HuH-7.5 (cell line): ENCODE measurements at regions not wholly inside any gene's neighbourhood (a gene's known extent, or its start where the extent isn't known, plus 50 kb on each side); places are given as distances from the start of the nearest gene placed in this dataset.
"Not testable (repeated sequence)": the region's sequence is repeated elsewhere in the genome, so short reads cannot be mapped to it uniquely, and the experiment has no call there.

Source experiments
- DNase-seq: peaks from one replicate; pipeline ENCODE4 v3.0.0; 2011; ENCODE audit warnings: low spot score

DNA sequence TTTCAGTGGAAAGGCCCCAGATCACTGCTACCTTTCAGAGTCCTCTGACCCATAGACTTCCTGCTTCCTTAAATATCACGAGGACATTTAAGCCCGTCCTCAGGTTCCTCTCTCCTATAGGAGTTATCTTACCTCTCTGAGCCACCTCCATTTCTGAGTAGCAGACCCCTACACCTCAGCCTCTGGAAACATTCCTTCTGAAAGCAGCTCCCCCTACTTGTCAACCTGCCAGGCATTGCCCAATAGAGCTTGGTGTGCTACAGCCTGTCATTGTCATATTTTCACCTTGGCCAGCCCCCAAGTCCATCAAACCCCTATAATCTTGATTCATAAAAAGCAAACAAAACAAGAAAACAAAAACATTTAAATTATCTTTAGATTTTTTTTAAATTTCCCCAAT is 717.9 kb upstream of the SLC8A1 start:
- DNase-seq = no peak

DNA sequence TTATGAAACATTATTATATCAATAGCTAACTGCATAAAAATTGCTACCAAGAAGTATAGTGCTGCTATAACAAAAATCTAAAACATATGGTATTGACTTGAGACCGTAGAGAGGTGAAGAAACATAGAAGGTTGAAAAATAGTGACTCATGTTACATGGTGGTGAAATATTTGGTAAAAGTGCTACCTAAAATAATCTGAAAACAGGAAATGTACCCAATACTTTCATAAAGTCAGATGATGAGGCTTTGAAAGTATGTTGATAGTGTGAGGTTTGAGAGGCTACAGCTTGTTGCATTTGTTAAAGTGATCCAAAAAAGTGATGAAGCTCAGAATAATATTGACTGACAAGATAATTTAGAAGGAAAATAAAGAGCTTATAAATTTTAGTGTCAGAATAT is 718.7 kb upstream of the SLC8A1 start:
- no peak for DNase-seq

DNA sequence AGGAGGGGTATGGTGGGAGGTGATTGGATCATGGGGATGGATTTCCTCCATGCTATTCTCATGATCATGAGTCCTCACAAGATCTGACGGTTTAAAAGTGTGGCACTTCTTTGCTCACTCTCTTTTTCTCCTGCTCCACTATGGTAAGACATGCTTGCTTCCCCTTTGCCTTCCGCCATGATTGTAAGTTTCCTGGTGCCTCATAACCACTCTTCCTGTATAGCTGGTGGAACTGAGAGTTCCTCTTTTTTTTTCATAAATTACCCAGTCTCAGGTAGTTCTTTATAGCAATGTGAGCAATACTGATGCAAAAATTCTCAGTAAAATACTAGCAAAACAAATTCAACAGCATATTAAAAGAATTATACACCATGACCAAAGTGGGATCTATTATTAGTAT is 728.5 kb upstream of the SLC8A1 start:
- no peak for DNase-seq

DNA sequence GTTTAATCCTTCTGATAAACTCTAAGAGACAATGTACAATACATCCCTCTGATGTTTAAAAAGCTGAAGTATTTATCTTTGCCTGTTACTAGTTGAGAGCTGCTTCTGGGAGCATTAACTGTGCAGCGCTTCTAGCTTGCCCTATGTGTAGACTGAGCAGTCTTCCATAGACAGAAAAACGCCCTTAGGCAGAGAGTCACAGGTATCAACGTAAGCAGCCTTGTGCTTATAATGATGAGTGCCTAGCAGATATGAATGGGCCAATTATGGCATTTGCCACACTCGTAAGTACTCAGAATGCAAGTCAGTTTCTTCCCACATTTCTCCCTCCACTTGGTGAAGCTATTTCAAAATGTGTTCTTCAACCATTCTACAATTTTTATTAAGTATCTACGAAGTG is 731.1 kb upstream of the SLC8A1 start:
- DNase-seq = no peak

DNA sequence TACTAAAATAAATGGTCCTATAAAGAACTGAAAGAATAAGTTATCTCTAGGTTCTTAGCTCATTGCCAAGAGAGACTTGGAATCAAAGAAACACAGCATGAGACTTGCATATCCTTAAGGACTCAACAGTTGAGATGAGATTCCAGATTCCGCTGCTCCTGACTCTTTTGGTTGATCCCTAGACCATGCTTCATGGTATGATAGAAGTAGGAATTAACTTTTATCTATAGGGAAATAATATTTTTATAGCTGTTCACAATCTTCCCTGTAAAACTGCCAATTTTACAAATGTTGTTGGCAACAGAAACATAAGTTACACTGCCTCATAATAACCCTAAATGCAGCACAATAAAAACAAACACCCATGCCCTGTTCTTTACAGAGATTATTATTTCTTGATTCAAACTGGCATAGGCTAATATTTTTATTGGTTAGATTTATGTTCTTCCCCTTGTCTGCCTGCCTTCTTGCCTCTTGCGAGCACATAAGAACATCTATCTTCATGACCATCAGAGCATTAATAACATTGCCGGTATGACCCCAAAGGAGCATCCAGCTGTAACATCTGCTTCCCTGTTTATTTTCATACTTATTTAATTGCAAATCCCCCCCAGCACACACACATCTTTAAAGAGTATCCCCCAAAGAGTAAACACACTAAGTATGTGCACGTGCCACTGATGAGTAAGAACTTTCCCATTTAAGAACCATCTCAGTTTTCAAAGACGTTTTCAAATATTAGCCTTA is 735.7 kb upstream of the SLC8A1 start:
- no peak for DNase-seq

DNA sequence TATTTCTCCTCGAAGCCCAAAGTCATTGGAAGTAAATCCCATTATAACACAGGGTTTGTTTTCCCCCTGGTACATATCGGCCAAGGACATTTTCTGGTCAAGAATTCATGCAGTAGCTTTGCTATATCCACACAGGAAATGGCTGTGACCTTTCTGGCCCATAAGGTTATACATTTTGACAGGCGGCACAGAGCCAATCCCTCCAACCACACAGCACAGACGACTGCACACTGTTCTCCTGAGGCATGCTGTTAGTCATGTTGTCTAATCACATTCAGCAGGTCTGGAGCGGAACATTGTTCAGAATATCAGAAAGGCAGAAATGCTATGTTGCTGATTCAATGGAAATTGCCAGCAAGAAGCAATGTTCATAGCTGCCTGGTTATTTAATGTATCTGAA is 742.3 kb upstream of the SLC8A1 start:
- no peak for DNase-seq

DNA sequence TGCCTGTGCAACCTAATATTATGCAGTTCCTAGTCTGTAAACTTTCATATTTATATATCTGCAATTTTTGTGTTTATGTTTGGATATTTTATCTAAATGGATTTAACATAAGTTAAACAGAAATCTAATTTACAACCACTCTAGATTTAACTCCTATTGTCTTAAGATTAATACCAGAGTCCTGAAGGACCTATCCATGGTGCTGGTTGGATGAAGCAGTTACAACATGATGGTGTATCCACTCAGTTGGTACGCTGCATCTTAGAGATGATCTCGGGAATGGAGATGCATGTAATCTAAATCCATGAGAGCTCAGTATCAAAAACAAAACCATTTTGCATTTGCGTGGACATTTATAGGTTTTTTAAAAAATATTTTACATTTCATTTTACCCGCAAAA is 745.9 kb upstream of the SLC8A1 start:
- DNase-seq = no peak

DNA sequence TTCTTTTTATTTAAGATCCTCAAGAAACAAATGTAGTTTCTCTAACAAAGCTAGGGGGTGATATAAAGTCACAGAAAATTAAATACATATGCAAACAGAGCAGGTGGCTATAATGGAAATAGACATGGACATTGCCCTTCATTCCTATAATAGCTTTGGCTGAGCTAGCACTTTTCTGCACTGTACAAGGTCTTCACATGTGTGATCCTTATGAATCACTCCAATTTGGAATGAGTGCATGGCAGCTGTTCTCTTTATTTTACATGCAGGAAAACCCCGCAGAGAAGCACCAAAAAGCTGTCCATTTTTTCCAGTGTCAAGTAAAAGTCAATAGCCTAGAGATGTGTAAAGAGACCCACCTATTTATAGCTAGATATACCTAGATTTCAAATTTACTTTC is 747.4 kb upstream of the SLC8A1 start:
- DNase-seq = no peak

DNA sequence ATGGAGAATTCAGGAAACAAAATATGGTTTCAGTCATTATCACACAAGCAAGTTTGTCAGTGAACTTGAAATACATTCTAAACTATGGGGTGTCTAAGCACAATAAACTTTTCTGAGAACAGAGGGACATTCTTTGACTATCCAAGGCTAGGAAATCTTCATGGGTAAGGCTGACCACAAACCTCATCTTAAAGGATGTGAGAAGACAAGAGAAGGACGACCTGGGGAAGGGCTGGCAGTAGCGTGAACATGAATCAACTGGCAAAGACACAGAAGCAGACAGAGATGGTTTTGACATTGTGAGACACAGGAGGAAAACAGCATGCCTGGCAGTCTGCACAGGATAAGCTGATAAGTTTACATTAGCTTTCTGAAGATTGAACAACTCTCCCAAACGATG is 752.4 kb upstream of the SLC8A1 start:
- DNase-seq = no peak

DNA sequence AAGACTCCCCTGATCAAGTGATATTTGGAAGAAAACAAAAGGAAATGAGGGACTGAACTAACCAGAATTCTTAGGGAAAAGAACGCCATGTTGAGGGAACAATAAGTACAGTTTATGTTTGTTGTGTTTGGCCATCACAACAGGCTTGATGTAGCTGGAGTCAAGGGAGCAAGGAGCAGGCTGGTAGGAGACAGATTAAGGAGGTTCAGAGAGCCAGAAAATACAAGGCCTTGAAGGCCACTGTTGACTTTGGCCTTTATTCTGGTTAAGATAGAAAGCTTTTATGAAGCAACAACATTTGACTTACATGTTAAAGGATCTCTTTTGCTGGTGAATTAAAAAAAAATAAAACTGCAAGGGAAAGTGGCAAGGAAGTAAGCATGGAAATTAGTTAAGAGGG is 754.1 kb upstream of the SLC8A1 start:
- DNase-seq = no peak

DNA sequence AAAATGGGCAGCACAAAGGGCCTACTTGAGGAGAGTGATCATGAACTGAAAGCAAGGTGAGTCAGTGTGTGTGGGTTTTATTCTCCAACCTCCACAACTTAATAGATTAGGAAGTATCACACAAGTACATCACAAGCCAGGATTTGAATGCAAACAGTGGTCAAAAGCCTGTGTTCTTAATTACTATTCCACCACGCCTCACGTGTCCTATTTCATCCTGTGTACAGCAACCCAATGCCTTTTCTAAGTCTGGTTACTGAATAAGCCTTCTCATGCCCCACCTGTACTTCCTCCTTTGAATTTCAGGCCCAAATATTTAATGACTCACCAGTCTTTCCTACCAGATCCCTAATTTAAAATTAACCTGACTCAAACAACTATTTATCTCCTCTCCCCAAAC is 755.7 kb upstream of the SLC8A1 start:
- no peak for DNase-seq

DNA sequence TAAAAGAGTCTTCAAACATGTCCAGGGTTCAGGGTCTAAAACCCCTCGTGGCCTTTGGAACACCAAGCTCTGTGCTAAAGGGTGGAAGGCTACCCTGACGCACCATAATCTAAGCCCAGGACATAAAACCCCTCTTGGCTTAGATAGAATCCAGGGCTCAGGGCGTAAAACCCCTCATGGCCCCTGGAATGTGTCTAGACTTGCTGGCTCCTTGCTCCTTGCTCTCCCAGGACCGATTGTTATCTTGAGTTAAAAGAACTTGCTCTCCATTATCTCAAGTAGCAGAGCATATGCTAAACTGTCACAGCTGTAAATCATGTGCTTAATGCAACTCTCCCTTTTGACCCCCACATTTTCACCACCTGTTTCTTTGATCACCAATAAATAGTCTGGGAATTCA is 758.1 kb upstream of the SLC8A1 start:
- not testable (repeated sequence) for DNase-seq

DNA sequence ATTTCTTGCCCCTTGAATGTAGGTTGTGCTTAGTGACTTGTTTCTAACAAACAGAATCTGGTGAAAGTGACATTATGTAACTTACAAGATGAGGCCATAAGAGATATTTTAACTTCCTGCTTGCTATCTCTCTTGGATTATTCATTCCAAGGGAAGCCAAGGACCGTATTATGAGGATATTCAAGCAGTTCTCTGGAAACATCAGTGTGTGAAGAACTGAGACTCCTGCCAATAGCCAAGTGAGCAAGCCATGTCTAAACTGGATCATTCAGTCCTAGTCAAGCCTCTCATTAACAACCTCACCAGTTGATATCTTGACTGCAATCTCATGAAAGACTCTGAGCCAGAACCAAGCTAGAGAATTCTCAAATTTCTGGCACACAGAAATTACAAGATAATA is 765.1 kb upstream of the SLC8A1 start:
- DNase-seq = no peak

DNA sequence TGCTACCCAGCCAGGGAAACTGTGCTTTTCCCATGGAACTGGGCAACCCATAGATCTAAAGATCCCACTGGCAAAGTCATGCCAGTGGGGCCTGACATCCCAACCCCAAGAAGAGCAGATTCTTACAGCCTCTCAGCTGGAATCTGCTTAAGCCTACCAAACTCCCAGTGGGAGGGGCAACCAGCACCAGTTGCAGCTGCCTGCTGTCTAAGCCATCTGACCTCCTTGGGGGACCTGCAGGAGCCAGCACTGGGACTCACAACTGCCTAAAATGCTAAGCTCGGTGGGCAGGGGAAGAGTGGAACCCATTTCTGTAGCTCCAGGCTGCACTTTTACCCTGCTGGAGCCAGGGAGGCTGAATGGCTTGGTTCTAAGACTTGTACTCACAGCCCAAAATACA is 770.7 kb upstream of the SLC8A1 start:
- DNase-seq = no peak

DNA sequence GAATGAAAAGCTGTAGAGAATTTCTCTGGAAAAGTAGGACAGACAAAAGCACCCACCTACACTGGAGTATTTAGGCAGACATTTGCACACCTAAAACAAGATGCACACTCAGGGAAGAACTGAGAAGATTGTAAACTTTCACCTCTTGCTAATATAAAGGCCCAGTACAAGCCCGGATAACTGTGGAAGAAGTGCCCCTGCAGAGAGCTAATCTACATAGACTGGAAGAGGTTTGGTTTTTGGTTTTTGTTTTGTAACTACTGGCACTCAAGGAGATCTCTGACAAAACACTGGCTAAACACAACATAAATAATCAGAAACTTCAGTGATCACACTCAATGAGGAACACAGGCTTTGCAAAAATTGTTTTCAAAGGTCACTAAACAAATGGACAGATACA is 782.2 kb upstream of the SLC8A1 start:
- DNase-seq = no peak

DNA sequence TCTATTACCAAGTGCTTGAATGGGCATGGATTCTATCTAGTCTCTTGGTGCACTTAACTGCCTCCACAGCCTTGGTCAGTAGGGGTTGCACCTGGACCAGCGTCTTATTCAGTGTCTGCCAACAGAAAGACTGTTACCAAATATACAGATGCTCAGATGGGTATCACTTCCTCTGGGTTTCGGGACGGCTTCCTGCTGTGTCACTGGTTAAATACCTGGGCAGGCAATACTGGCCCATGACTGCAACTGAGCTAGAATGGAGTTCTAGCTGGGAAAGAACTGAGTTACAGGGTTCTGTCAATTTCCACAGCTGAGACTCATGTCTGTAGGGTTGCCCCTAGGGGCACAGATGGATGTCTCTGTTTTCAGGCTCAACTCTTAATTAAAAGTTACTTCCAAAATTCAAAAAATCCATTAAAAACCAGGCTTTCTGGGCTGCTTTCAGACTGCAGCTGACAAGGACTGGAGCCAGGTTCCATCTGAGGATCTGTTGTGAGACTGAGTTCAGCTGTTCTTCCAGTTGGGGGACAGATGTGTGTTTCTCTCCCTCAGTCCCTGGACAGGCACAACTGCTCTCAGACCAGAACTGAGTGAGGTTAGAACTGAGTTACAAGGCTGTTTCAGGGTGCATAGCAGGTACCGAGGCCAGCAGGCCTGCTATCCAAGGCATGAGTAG is 789.6 kb upstream of the SLC8A1 start:
- no peak for DNase-seq

DNA sequence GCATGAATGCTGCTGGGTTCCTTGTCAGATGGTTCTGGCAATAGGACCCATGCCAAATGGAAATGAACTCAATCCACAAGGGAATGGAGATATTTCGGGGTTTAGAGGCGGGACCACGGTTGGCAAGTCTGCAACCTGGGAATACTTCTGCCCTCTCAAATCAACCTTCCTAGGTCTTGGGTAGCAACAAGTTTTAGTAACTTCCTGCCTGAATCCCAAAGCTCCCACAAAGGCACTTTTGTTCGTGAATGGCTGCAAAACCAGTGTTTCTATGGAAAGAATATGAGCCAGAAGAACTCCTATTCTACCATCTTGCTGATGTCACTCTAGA is 790.1 kb upstream of the SLC8A1 start:
- no peak for DNase-seq

DNA sequence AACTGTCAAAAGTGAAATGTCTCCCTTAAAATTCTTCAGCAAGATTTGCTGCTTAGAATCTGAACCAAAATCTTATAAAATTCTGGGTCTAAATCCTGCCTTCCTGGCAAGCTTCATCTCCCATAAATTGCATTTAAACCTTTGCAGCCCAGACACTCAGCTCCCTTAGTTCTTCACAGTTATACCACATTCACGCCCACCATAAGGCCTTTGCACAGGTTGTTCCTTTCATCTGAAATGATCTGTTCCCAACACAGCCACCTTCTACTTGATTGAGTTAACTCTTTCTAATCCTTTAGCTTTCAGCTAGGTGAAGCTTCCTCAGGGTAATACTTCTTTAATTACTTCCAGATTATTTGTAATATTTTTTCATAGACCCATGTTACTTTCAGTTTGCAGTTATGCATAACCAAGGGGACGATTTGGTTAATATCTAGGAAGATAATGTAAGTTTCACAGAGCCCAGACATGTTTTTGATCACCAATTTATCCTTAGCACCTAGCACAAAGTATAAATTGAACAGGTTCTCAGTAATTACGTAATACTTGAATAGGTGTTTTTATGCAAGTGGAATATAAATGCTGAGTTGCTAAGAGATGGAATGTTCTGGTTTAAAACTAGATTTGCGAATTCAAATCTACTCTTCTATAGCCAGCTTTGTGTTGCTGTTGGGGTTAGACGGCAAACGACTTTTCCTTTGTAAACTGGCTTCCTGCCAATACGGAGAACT is 779.7 kb upstream of the PKDCC start:
- DNase-seq = no peak

DNA sequence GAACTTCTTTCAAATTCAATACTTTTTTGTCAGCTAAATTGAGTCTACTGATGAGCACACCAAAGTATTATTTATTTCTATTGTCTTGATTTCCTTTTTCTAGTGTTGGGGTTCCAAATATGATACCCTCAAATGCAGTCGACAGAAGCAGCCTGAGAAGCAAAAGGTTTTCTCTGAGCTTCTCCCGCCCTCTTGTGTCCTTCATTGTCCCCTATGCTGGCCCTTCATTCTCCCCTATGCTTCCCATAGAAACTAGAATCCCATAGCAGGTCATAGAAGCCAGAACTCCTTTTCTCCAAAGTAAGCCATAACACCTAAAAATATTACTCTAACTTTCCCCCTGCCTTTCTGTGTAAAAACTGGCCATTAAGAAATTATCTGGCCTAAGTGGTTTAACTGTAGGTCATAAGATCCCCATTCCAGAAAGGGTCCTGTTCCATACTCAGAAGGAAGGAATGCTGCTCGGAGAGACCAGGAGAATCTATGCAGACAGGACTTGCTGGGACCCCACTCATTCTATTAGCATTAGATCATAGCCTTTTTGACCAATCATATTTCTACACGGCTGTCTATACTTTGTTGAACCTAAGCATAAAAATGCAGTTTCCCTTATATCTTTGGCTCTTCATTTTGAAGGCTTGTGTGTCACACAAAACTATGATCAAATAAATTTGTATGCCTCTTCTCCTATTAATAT is 764.6 kb upstream of the PKDCC start:
- DNase-seq = no peak

DNA sequence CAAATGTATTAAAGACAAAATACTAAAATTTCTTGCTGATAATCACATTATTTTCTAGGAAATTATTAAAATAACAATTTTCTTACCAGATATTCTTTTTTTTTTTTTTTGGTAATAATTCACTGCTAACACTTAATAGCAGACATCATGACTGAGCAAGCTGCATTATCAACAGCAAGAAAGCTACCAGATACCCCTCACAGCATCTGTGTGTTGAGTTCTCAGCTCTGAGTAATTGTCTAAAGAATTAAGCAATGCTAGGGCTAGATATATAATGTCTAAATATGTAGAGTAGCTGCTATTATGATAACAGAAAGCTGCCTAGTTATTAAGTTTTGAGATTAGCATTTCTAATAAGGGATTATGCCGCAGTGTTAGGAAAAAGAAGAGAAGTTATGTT is 754.3 kb upstream of the PKDCC start:
- no peak for DNase-seq

DNA sequence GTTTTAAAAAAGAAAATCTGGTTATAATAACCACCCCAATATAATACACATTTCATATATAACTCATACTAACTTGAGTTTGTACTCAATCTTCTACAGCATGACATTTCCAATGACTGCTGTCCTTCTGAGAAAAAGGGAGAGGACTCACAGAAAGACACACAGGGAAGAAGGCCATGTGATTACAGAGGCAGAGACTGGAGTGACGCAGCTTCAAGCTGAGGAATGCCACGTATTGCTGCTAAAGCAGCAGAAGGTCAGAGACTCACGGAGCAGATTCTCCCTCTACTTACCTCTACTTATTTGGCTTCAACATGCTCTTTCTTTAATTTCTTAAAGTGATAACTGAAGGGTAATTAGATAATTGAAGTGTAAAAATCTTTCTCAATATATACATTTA is 753.5 kb upstream of the PKDCC start:
- DNase-seq = no peak

DNA sequence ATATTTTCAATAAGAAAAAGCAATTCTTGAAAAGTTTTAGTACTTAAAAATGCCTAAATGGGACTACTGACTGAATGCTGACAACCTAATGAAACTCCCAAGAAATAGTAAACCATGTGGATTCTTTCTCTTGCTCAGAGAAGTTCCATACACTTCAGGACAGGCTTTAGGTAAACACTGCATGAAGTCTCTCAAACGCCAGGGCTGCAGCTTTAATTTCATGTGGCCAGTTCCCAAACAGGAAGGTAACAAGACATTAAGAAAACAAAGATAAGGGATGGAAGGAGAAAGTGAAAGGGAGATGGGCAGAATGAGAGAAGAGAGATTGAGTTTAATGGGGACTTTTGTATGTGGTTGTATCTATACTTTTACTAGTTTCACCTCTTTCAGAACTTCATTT is 734.7 kb upstream of the PKDCC start:
- no peak for DNase-seq

DNA sequence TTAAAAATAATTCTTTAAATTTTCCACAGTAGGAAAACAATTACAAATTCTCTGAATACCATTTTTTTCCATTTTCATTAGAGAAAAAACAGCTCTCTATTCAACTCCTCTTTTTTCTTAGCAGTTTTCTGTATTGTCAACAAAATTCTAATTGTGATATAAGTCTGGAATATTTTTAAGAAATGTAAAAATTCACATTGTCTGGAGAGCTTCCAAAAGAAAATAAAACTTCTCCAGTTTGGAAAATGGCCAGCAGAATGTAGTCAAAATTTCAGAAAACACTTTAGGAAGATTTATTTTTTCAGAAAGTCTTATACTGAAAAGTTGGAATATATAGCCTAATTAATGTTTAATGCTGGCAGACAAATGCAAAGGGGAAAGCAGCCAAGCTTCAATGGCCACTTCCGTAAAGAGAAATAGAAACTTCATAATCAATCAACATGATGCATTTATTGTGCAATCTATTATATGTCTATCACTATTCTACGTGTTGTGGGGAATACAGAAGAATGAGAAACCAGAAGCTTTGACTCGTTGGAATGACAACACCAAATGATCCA is 733.2 kb upstream of the PKDCC start:
- no peak for DNase-seq
